Spleen (tissue), 7 donors: ENCODE measurements at regions not wholly inside any gene's neighbourhood (a gene's known extent, or its start where the extent isn't known, plus 50 kb on each side); places are given as distances from the start of the nearest gene placed in this dataset.
"Not testable (repeated sequence)": the region's sequence is repeated elsewhere in the genome, so short reads cannot be mapped to it uniquely, and the experiment has no call there.

Source experiments
- POLR2A ChIP-seq, 3 donors: fragments of 450-650 bp; IDR thresholded peaks; one replicate each; pipeline ENCODE4 v1.5.1; 2017; ENCODE audit warnings: antibody characterized with exemption in 3 of 3, mild to moderate bottlenecking in 1 of 3
- TF ChIP-seq, protein P1 (sequence below), 11 experiments: fragments of 200-600 bp in 7 of 11; fragments of 450-650 bp in 4 of 11; sonication (generic) in 4 of 11; IDR thresholded peaks in 8 of 11; conservative IDR thresholded peaks in 3 of 11; 1 replicate in 7 of 11; 2 replicates in 4 of 11; pipeline versions ENCODE4 v1.4.0 to v1.8.0; 2016 to 2021; ENCODE audit warnings: antibody characterized with exemption in 11 of 11, inconsistent platforms in 4 of 11, mild to moderate bottlenecking in 1 of 11
- donor health status: DM: no; HTN: no; CAD: no; lungs with moderate emphysema.
- donor health status: DM: no; HTN: no; CAD: no.
- donor health status: DM: no; HTN: no; CAD: no.

GRCh38 chr18:14236356-14237048 lies 104.3 kb upstream of the ZNF519 start:
- TF ChIP-seq POLR2A (IDR thresholded peaks at IDR 0.05): not testable (repeated sequence)
- TF ChIP-seq, protein P1, sequence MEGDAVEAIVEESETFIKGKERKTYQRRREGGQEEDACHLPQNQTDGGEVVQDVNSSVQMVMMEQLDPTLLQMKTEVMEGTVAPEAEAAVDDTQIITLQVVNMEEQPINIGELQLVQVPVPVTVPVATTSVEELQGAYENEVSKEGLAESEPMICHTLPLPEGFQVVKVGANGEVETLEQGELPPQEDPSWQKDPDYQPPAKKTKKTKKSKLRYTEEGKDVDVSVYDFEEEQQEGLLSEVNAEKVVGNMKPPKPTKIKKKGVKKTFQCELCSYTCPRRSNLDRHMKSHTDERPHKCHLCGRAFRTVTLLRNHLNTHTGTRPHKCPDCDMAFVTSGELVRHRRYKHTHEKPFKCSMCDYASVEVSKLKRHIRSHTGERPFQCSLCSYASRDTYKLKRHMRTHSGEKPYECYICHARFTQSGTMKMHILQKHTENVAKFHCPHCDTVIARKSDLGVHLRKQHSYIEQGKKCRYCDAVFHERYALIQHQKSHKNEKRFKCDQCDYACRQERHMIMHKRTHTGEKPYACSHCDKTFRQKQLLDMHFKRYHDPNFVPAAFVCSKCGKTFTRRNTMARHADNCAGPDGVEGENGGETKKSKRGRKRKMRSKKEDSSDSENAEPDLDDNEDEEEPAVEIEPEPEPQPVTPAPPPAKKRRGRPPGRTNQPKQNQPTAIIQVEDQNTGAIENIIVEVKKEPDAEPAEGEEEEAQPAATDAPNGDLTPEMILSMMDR (IDR thresholded peaks at IDR 0.05 in 8 of 11, conservative IDR thresholded peaks at IDR 0.05 in 3 of 11): not testable (repeated sequence)
